ENCODE measurements at regions not wholly inside any gene's neighbourhood (a gene's known extent, or its start where the extent isn't known, plus 50 kb on each side); places are given as distances from the start of the nearest gene placed in this dataset.

DNA sequence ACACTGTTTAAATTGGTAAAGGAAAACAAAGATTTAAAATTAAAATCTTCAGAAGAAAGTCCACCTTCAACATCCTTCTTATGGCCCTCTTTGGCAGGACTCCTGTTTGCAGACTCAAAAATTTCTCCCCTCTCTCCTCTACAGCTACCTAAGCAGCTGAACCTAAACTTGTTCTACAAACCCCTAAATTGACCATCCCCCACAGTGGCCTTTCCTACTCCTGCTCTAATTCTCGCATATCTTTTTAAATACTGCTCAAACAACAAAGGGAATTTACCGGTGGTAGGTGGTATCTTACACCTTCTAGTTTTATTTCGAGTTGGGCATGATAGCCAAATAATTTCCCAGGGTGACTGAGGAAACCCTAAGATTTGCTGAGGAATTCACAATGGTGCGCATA lies 53.5 kb upstream of the PDC start:
- TF ChIP-seq POLR2A (IDR thresholded peaks at IDR 0.05; ENCODE audit: low read length) (no peak), GATA1 (IDR thresholded peaks at IDR 0.05; ENCODE audit: low read depth, low read length) (no peak)
